Epithelial cell of proximal tubule (primary cell): ENCODE measurements at regions not wholly inside any gene's neighbourhood (a gene's known extent, or its start where the extent isn't known, plus 50 kb on each side); places are given as distances from the start of the nearest gene placed in this dataset.

ENCODE experiments used
- DNase-seq: peaks from one replicate; pipeline ENCODE4 v3.0.0-alpha.2; 2011; ENCODE audit warnings: low read depth
- H3K4me3 ChIP-seq: 2 replicates; pipeline ENCODE4 v1.5.1; 2011; ENCODE audit warnings: low read depth, mild to moderate bottlenecking, low read length
- CTCF ChIP-seq: conservative IDR thresholded peaks from 2 replicates; pipeline ENCODE4 v1.5.1; 2012; ENCODE audit warnings: low read depth, mild to moderate bottlenecking, low read length

GRCh38 chr9:72471096-72471495 is 50.3 kb upstream of the TMC1 start:
- H3K4me3 ChIP-seq = no peak overlapping the region
- no peak for DNase-seq
- no peak for TF ChIP-seq CTCF

GRCh38 chr9:72467766-72468738 is 53.4 kb upstream of the TMC1 start:
- no peak for DNase-seq
- no peak overlapping the region for H3K4me3 ChIP-seq
- no peak for TF ChIP-seq CTCF

GRCh38 chr9:72465593-72465984 is 55.8 kb upstream of the TMC1 start:
- H3K4me3 ChIP-seq = no peak overlapping the region
- TF ChIP-seq CTCF = no peak
- no peak for DNase-seq

GRCh38 chr9:72464857-72465592 is 56.4 kb upstream of the TMC1 start:
- H3K4me3 ChIP-seq = no peak overlapping the region
- TF ChIP-seq CTCF = no peak
- DNase-seq = no peak

- no peak for TF ChIP-seq CTCF
- DNase-seq = no peak
- no peak overlapping the region for H3K4me3 ChIP-seq
Observed at GRCh38 chr9:72462340-72462739, 59.1 kb upstream of the TMC1 start.

- DNase-seq = no peak
- H3K4me3 ChIP-seq = no peak overlapping the region
- no peak for TF ChIP-seq CTCF
Observed at GRCh38 chr9:72460342-72461312, 60.8 kb upstream of the TMC1 start.
